ENCODE measurements at regions not wholly inside any gene's neighbourhood (a gene's known extent, or its start where the extent isn't known, plus 50 kb on each side); places are given as distances from the start of the nearest gene placed in this dataset.

- Histone ChIP-seq H4K20me1 (ENCODE audit: insufficient read depth) (no peaks in the 10 kb centered on the region), H3K27ac (ENCODE audit: low read length) (no peak overlapping the region)
- TF ChIP-seq POLR2AphosphoS5 (IDR thresholded peaks at IDR 0.05) (no peak), TAF1 (IDR thresholded peaks at IDR 0.05; ENCODE audit: low read depth) (no peak), EZH2 (IDR thresholded peaks at IDR 0.05; ENCODE audit: borderline replicate concordance, insufficient read depth, low read length, poor library complexity, severe bottlenecking) (no peak), RAD21 (conservative IDR thresholded peaks at IDR 0.05) (no peak), SMC3 (conservative IDR thresholded peaks at IDR 0.05; ENCODE audit: poor library complexity) (no peak), MXI1 (conservative IDR thresholded peaks at IDR 0.05; ENCODE audit: poor library complexity, severe bottlenecking) (no peak), EP300 (conservative IDR thresholded peaks at IDR 0.05; ENCODE audit: poor library complexity, severe bottlenecking) (no peak)
- TF ChIP-seq, protein P1, sequence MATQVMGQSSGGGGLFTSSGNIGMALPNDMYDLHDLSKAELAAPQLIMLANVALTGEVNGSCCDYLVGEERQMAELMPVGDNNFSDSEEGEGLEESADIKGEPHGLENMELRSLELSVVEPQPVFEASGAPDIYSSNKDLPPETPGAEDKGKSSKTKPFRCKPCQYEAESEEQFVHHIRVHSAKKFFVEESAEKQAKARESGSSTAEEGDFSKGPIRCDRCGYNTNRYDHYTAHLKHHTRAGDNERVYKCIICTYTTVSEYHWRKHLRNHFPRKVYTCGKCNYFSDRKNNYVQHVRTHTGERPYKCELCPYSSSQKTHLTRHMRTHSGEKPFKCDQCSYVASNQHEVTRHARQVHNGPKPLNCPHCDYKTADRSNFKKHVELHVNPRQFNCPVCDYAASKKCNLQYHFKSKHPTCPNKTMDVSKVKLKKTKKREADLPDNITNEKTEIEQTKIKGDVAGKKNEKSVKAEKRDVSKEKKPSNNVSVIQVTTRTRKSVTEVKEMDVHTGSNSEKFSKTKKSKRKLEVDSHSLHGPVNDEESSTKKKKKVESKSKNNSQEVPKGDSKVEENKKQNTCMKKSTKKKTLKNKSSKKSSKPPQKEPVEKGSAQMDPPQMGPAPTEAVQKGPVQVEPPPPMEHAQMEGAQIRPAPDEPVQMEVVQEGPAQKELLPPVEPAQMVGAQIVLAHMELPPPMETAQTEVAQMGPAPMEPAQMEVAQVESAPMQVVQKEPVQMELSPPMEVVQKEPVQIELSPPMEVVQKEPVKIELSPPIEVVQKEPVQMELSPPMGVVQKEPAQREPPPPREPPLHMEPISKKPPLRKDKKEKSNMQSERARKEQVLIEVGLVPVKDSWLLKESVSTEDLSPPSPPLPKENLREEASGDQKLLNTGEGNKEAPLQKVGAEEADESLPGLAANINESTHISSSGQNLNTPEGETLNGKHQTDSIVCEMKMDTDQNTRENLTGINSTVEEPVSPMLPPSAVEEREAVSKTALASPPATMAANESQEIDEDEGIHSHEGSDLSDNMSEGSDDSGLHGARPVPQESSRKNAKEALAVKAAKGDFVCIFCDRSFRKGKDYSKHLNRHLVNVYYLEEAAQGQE (IDR thresholded peaks at IDR 0.05; ENCODE audit: borderline replicate concordance) = no peak
- TF ChIP-seq, protein P2, sequence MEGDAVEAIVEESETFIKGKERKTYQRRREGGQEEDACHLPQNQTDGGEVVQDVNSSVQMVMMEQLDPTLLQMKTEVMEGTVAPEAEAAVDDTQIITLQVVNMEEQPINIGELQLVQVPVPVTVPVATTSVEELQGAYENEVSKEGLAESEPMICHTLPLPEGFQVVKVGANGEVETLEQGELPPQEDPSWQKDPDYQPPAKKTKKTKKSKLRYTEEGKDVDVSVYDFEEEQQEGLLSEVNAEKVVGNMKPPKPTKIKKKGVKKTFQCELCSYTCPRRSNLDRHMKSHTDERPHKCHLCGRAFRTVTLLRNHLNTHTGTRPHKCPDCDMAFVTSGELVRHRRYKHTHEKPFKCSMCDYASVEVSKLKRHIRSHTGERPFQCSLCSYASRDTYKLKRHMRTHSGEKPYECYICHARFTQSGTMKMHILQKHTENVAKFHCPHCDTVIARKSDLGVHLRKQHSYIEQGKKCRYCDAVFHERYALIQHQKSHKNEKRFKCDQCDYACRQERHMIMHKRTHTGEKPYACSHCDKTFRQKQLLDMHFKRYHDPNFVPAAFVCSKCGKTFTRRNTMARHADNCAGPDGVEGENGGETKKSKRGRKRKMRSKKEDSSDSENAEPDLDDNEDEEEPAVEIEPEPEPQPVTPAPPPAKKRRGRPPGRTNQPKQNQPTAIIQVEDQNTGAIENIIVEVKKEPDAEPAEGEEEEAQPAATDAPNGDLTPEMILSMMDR (IDR thresholded peaks at IDR 0.05; ENCODE audit: poor library complexity, severe bottlenecking) = no peak
Measured at GRCh38 chr14:101191721-101192660, 288.5 kb upstream of the RTL1 start.

DNA sequence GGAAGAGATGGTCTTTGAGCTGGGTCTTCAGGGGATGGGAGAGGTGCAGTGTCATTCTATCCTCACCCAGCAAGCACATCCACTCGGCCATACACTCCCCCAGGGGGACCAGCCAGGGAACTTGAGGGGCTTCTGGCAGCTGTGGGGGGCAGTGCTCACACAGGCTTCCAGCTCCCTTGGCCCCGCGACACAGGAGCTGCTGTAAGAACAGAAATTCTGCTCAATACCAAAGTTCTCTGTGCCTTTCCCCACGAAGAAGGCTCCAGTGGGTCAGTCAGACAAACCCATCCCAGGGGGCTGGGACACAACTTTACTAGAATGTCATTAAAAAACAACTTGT lies 289.1 kb upstream of the RTL1 start:
- Histone ChIP-seq H4K20me1 (ENCODE audit: insufficient read depth) (no peaks in the 10 kb centered on the region), H3K9ac (ENCODE audit: low read length) (no peak overlapping the region), H3K9me2 (ENCODE audit: insufficient read depth, low read length) (no peaks in the 10 kb centered on the region), H3K4me2 (ENCODE audit: low read length) (no peak overlapping the region), H3K27ac (ENCODE audit: low read length) (no peak overlapping the region), H3K27me3 (ENCODE audit: insufficient read depth, low read depth, low read length) (no peaks in the 10 kb centered on the region), H3F3A (ENCODE audit: insufficient read depth, low read length, poor library complexity, severe bottlenecking) (no peaks in the 10 kb centered on the region), H3K4me3 (ENCODE audit: low read length) (no peak overlapping the region), H2AFZ (ENCODE audit: low read depth, low read length) (no peak overlapping the region), H3K9me3 (ENCODE audit: low read length) (no peaks in the 10 kb centered on the region), H3K79me2 (replicated peaks; ENCODE audit: insufficient read depth, low read length) (no peaks in the 10 kb centered on the region), H3K36me3 (ENCODE audit: insufficient read depth, low read length) (no peaks in the 10 kb centered on the region)
- no peak for TF ChIP-seq RAD21 (conservative IDR thresholded peaks at IDR 0.05)
- TF ChIP-seq, protein P2 (IDR thresholded peaks at IDR 0.05; ENCODE audit: poor library complexity, severe bottlenecking) = no peak

More at GRCh38 chr14:101191721-101192660, 288.5 kb upstream of the RTL1 start:
- no peak overlapping the region for H3K9ac ChIP-seq (ENCODE audit: low read length)
- H3K9me2 ChIP-seq (ENCODE audit: insufficient read depth, low read length) = no peaks in the 10 kb centered on the region
- H3K4me2 ChIP-seq (ENCODE audit: low read length) = no peak overlapping the region
- H2AFZ ChIP-seq (ENCODE audit: low read depth, low read length) = no peak overlapping the region
- no peaks in the 10 kb centered on the region for H3F3A ChIP-seq (ENCODE audit: insufficient read depth, low read length, poor library complexity, severe bottlenecking)
- no peaks in the 10 kb centered on the region for H3K27me3 ChIP-seq (ENCODE audit: insufficient read depth, low read depth, low read length)
- no peaks in the 10 kb centered on the region for H3K9me3 ChIP-seq (ENCODE audit: low read length)
- H3K4me3 ChIP-seq (ENCODE audit: low read length) = no peak overlapping the region
- no peaks in the 10 kb centered on the region for H3K79me2 ChIP-seq (replicated peaks; ENCODE audit: insufficient read depth, low read length)
- no peaks in the 10 kb centered on the region for H3K36me3 ChIP-seq (ENCODE audit: insufficient read depth, low read length)

Data from neural cell (in vitro differentiated cells).